Activated T-helper 2 cell treated with anti-CD3 and anti-CD28 coated beads, Interferon-gamma antibody, Interleukin-2, Interleukin-4, amounts not matched to agents 10 μg/mL and 5 μg/mL and 100 μg/mL, durations not matched to agents 14 hours and 24 hours and 36 hours (primary cell): ENCODE measurements at regions not wholly inside any gene's neighbourhood (a gene's known extent, or its start where the extent isn't known, plus 50 kb on each side); places are given as distances from the start of the nearest gene placed in this dataset.
"Not testable (repeated sequence)": the region's sequence is repeated elsewhere in the genome, so short reads cannot be mapped to it uniquely, and the experiment has no call there.

Experiments used
- DNase-seq: peaks from one replicate; pipeline ENCODE4 v3.0.0; 2021; ENCODE audit warnings: low spot score
- H3K27ac Mint-ChIP-seq: one replicate; pipeline ENCODE4 v1.8.0; 2021; ENCODE audit warnings: mixed read lengths
- H3K27me3 Mint-ChIP-seq: one replicate; pipeline ENCODE4 v1.8.0; 2021; ENCODE audit warnings: low read depth, mixed read lengths
- H3K36me3 Mint-ChIP-seq: one replicate; pipeline ENCODE4 v1.8.0; 2021; ENCODE audit warnings: low read depth, mixed read lengths
- H3K4me1 Mint-ChIP-seq: one replicate; pipeline ENCODE4 v1.8.0; 2021; ENCODE audit warnings: low read depth, mixed read lengths
- H3K4me3 Mint-ChIP-seq: one replicate; pipeline ENCODE4 v1.8.0; 2021; ENCODE audit warnings: low read depth, mild to moderate bottlenecking, moderate library complexity, mixed read lengths
- H3K9me3 Mint-ChIP-seq: one replicate; pipeline ENCODE4 v1.8.0; 2021; ENCODE audit warnings: mixed read lengths
- intact Hi-C: fragments of 100-400 bp; cut with micrococcal nuclease; formaldehyde crosslinking; loops from one replicate; pipeline ENCODE4 v1.15.1; 2023

DNA sequence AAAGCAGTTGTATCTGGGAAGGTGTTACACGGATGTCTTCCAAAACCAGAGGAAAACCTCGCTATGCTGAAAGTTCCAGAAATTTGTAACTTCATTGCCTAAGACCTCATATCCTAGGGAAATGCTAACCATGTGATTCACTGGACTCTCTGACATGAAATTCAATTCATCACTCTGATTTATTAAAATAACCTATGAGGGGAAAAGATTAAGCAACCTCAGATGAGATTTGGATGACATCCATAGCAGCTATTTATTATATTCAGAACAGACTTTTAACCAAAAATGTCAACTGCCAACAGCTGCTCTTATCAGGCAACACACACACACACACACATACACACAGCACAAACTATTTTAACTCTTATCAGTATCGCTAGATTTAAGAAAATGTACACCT is 1006.4 kb upstream of the CTNND2 start:
- intact Hi-C loops, result no loop called here

GRCh38 chr5:12902611-12903010 is 998.4 kb upstream of the CTNND2 start:
- DNase-seq, result no peak
- Mint-ChIP-seq H3K9me3 (peaks cover 41% of the 10 kb centered on the region), H3K27ac (no peak overlapping the region), H3K4me3 (no peak overlapping the region), H3K27me3 (no peaks in the 10 kb centered on the region), H3K4me1 (no peaks in the 10 kb centered on the region), H3K36me3 (no peaks in the 10 kb centered on the region)
- intact Hi-C loops, result no loop called here

More for the DNA sequence above, 1006.4 kb upstream of the CTNND2 start:
- Mint-ChIP-seq H3K9me3 (peaks cover 37% of the 10 kb centered on the region), H3K27ac (no peak overlapping the region), H3K4me1 (no peaks in the 10 kb centered on the region), H3K36me3 (no peaks in the 10 kb centered on the region), H3K27me3 (no peaks in the 10 kb centered on the region), H3K4me3 (no peak overlapping the region)
- DNase-seq, result no peak

DNA sequence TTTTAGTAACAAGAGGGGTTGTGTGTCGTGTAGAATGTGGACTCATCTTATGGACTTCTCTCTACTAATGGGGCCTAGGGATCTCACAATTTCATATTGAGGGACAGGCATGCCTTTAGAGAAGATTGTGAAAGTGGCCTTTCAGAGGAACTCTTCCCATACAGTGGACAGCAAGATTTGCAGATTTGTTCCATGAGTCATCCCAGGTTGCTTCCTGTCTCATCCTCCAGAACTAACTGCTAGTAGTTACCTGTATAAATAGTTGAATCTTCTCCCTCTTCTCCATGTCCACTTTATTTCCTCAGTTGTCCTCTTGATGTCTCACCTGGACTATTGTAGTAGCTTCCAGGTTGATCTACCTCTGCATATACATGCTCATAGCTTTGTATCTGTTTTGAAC is 997.5 kb upstream of the CTNND2 start:
- no peaks in the 10 kb centered on the region for H3K36me3 Mint-ChIP-seq
- H3K9me3 Mint-ChIP-seq, result peaks cover 39% of the 10 kb centered on the region
- DNase-seq, result no peak
- no peak overlapping the region for H3K4me3 Mint-ChIP-seq
- H3K4me1 Mint-ChIP-seq, result no peaks in the 10 kb centered on the region
- H3K27me3 Mint-ChIP-seq, result no peaks in the 10 kb centered on the region
- intact Hi-C loops, result no loop called here
- H3K27ac Mint-ChIP-seq, result no peak overlapping the region

- H3K27ac Mint-ChIP-seq, result no peak overlapping the region
- no peaks in the 10 kb centered on the region for H3K27me3 Mint-ChIP-seq
- DNase-seq, result no peak
- no peaks in the 10 kb centered on the region for H3K36me3 Mint-ChIP-seq
- peaks cover 51% of the 10 kb centered on the region for H3K9me3 Mint-ChIP-seq
- H3K4me3 Mint-ChIP-seq, result no peak overlapping the region
- intact Hi-C loops, result no loop called here
- no peaks in the 10 kb centered on the region for H3K4me1 Mint-ChIP-seq
These were observed 991.8 kb upstream of the CTNND2 start for GRCh38 chr5:12896086-12896485.

DNA sequence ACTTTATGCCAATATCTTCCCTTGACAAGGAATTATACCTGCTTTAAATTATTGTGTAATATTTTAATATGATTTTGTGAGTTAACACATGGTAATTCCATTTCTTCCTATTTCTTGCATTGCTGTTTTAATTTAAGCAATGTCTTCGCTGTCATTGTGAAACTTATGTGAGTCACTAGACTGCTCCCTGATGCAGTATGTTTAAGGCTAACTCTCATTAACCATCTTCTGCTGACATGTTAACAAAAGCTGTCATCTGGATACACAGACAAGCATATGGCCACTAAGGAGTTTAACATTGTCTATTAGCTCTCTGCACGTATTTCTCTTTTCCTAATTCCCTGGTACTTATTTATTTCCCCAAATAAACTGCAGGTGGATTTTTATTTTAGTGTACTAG is 980.8 kb upstream of the CTNND2 start:
- Mint-ChIP-seq H3K36me3 (no peaks in the 10 kb centered on the region), H3K9me3 (peaks cover 31% of the 10 kb centered on the region), H3K27me3 (no peaks in the 10 kb centered on the region), H3K4me1 (no peaks in the 10 kb centered on the region), H3K4me3 (no peak overlapping the region), H3K27ac (no peak overlapping the region)
- intact Hi-C loops, result no loop called here
- no peak for DNase-seq

DNA sequence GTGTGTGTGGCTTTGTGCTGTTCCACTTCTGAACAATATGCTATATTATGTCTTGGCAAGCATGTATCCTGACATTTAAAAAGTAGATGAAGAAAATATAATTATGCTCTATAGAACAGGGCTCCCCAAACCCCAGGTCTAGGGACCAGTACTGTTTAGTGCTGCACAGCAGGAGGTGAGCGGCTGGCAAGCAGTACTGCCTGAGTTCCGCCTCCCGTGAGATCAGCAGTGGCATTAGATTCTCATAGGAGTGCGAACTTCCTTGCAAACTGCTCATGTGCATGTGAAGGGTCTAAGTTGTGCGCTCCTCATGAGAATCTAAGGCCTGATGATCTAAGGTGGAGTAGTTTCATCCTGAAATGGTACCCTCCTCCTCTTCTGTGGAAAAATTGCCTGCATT is 979.1 kb upstream of the CTNND2 start:
- Mint-ChIP-seq H3K27ac (no peak overlapping the region), H3K27me3 (no peaks in the 10 kb centered on the region), H3K9me3 (peaks cover 36% of the 10 kb centered on the region), H3K4me3 (no peak overlapping the region), H3K36me3 (no peaks in the 10 kb centered on the region), H3K4me1 (no peaks in the 10 kb centered on the region)
- intact Hi-C loops, result no loop called here
- no peak for DNase-seq

DNA sequence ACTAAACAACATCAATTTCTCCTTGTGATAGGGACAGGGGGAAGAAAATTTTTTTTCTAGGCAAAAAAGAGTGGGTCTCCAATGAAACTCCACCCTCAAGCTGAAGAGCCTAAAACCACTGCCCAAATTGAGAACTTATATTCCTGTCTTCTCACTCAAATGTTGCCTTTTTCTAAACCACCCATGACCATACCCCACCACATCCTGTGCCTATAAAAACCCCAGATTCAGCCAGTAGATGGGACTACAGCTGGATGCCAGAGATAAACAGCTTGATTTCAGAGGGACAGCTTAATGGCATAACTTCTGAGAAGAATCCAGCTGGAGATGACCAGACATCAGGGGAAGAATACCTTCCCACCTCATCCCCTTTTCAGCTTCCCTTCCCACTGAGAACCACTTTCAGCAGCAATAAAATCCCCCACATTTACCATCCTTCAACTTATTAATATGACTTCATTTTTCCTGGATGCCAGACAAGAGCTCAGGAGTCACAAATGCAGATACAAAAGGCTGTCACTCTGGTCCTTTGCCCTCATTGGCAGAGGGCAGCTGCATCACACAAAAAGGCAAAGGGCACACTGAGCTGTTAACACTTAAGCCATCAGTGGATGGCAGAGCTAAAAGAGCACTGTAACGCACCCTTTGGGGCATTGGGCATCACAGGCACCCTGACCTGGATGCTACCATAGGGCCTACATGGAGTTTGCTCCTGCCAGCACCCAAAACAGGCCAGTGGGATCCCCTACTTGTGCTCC is 972.5 kb upstream of the CTNND2 start:
- Mint-ChIP-seq H3K27me3 (no peaks in the 10 kb centered on the region), H3K4me1 (no peaks in the 10 kb centered on the region), H3K4me3 (no peak overlapping the region), H3K36me3 (no peaks in the 10 kb centered on the region), H3K27ac (no peak overlapping the region), H3K9me3 (peaks cover 38% of the 10 kb centered on the region)
- DNase-seq, result no peak
- intact Hi-C loops, result no loop called here

DNA sequence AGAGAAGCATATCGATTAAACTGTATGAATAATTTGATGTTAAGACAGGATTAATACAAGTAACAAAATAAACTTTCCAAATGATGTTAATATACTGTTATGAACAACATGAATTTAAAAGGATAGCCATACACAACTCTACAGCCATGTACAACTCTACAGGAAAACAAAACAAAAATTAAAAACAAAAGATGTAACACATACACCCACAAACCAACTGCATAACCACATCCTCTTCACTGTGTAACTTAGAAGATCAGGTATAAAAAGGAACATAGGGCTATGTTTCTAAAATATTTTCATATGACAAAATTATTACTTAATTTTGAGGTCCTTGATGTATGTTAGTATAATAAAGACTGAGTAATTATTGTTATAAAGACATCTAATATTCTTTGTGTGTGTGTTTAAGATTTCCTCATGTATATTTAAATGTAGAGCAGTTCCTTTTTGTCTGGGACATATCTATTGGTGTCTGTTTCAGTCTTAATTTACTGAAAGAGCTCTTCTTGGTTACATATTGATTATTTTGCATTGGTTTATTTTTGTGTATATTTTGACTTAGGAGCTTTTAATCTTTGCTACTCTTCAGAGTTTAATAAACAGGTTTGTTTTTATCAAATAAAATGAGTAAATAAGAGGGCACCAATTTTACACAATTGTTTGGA is 966.8 kb upstream of the CTNND2 start:
- H3K4me3 Mint-ChIP-seq, result no peak overlapping the region
- no peaks in the 10 kb centered on the region for H3K27me3 Mint-ChIP-seq
- no peaks in the 10 kb centered on the region for H3K4me1 Mint-ChIP-seq
- no peak overlapping the region for H3K27ac Mint-ChIP-seq
- DNase-seq, result no peak
- intact Hi-C loops, result no loop called here
- no peaks in the 10 kb centered on the region for H3K36me3 Mint-ChIP-seq
- peaks cover 47% of the 10 kb centered on the region for H3K9me3 Mint-ChIP-seq

GRCh38 chr5:12865529-12865928 is 961.3 kb upstream of the CTNND2 start:
- Mint-ChIP-seq H3K4me1 (no peaks in the 10 kb centered on the region), H3K27ac (no peak overlapping the region)
- no peak for DNase-seq

DNA sequence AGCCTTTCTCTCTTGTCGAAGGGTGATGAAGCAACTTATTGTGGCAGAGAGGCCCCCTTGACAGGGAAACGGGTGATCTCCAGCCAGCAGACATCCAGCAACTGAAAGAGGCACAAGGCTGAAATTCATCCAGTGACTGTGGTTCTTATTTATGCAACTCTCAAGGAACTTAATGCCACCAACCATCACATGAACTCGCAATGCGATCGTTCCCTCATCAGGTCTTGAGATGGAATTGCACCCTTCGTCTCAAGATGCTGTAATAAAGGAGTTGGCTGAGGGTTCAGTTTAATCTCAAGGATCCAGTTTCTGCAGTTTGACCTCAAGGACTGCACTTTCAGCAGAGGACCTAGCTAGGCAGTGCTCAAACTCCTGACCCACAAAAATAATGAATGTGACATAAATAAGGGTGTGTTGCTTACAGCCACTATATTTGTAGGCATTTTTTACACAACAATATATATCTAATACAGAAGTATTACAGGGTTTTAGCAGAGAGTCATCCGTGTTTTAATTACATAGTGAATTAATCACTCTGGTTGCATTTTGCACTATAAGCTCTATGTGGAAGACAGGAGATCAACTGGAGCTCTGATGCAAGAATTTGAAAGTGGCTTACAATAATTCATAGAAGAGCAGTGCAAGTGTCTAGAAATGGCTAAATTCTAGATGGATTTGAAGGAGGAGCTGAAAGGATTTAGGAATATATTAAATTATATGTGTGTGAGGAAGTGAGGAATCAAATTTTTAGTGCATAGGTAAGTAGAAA is 957.8 kb upstream of the CTNND2 start:
- H3K27ac Mint-ChIP-seq, result no peak overlapping the region
- H3K4me3 Mint-ChIP-seq, result no peak overlapping the region
- intact Hi-C loops, result no loop called here
- peaks cover 60% of the 10 kb centered on the region for H3K9me3 Mint-ChIP-seq
- H3K27me3 Mint-ChIP-seq, result no peaks in the 10 kb centered on the region
- no peak for DNase-seq
- no peaks in the 10 kb centered on the region for H3K36me3 Mint-ChIP-seq
- H3K4me1 Mint-ChIP-seq, result no peaks in the 10 kb centered on the region

More at GRCh38 chr5:12865529-12865928, 961.3 kb upstream of the CTNND2 start:
- intact Hi-C loops, result no loop called here
- H3K27me3 Mint-ChIP-seq, result no peaks in the 10 kb centered on the region
- no peaks in the 10 kb centered on the region for H3K36me3 Mint-ChIP-seq
- no peak overlapping the region for H3K4me3 Mint-ChIP-seq
- H3K9me3 Mint-ChIP-seq, result peaks cover 53% of the 10 kb centered on the region

DNA sequence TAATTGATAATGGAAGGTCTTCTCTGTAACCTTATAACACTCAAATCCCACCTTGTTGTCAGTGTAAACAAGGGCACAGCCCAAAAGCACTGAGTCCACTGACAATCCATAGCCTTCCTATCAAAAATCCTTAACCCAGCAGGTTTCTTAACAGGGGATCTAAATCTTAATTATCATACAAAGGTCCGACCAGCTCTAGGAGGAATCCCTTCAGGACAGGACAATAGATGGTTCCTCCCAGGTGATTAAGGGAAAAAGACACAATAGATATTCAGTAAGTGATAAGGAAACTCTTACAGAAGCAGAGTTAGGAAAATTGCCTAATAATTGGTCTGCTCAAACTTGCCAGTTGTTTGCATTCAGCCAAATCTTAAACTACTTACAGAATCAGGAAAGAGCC is 951.9 kb upstream of the CTNND2 start:
- intact Hi-C loops, H3K4me1 Mint-ChIP-seq, H3K27me3 Mint-ChIP-seq, H3K4me3 Mint-ChIP-seq, H3K36me3 Mint-ChIP-seq, DNase-seq, H3K27ac Mint-ChIP-seq: not testable (repeated sequence)
- H3K9me3 Mint-ChIP-seq, result peaks cover 61% of the 10 kb centered on the region

DNA sequence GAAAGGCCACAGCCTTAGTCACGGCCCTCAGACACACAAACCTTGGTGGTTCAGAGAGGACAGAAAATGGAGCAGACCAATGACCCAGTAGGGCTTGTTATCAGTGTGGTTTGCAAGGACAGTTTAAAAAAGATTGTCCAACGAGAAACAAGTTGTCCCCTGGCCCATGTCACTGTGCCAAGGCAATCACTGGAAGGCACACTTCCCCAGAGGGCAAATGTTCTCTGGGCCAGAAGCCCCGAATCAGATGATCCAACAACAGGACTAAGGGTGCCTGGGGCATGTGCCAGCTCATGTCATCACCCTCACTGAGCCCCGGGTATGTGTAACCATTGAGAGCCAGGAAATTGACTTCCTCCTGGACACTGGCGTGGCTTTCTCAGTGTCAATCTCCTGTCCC is 950.1 kb upstream of the CTNND2 start:
- Mint-ChIP-seq H3K36me3 (no peaks in the 10 kb centered on the region), H3K4me3 (no peak overlapping the region), H3K9me3 (peaks cover 61% of the 10 kb centered on the region), H3K4me1 (no peaks in the 10 kb centered on the region), H3K27ac (no peak overlapping the region), H3K27me3 (no peaks in the 10 kb centered on the region)
- intact Hi-C loops, result no loop called here
- no peak for DNase-seq

- DNase-seq, result no peak
- intact Hi-C loops, result no loop called here
- no peak overlapping the region for H3K4me3 Mint-ChIP-seq
- no peaks in the 10 kb centered on the region for H3K4me1 Mint-ChIP-seq
- H3K9me3 Mint-ChIP-seq, result peaks cover 52% of the 10 kb centered on the region
- H3K36me3 Mint-ChIP-seq, result no peaks in the 10 kb centered on the region
- no peaks in the 10 kb centered on the region for H3K27me3 Mint-ChIP-seq
- H3K27ac Mint-ChIP-seq, result no peak overlapping the region
These were observed 947.5 kb upstream of the CTNND2 start for GRCh38 chr5:12851761-12852160.
